Peyer's patch (tissue), 4 donors: ENCODE measurements at regions not wholly inside any gene's neighbourhood (a gene's known extent, or its start where the extent isn't known, plus 50 kb on each side); places are given as distances from the start of the nearest gene placed in this dataset.

Experiments
- POLR2A ChIP-seq, 2 donors: fragments of 450-650 bp; IDR thresholded peaks; one replicate each; pipeline ENCODE4 v1.5.1; 2017; ENCODE audit warnings: antibody characterized with exemption in 2 of 2, mild to moderate bottlenecking in 2 of 2, moderate library complexity in 2 of 2
- TF ChIP-seq, protein P1 (sequence below), 6 experiments: fragments of 450-650 bp in 4 of 6; fragments of 200-600 bp in 2 of 6; sonication (generic) in 1 of 6; IDR thresholded peaks; one replicate each; pipeline ENCODE4 v1.5.1; 2017 to 2019; ENCODE audit warnings: antibody characterized with exemption in 6 of 6, mild to moderate bottlenecking in 3 of 6, moderate library complexity in 1 of 6

GRCh38 chr15:95995375-95996168 lies 334.9 kb upstream of the NR2F2 start:
- no peak for TF ChIP-seq POLR2A (IDR thresholded peaks at IDR 0.05)
- TF ChIP-seq, protein P1, sequence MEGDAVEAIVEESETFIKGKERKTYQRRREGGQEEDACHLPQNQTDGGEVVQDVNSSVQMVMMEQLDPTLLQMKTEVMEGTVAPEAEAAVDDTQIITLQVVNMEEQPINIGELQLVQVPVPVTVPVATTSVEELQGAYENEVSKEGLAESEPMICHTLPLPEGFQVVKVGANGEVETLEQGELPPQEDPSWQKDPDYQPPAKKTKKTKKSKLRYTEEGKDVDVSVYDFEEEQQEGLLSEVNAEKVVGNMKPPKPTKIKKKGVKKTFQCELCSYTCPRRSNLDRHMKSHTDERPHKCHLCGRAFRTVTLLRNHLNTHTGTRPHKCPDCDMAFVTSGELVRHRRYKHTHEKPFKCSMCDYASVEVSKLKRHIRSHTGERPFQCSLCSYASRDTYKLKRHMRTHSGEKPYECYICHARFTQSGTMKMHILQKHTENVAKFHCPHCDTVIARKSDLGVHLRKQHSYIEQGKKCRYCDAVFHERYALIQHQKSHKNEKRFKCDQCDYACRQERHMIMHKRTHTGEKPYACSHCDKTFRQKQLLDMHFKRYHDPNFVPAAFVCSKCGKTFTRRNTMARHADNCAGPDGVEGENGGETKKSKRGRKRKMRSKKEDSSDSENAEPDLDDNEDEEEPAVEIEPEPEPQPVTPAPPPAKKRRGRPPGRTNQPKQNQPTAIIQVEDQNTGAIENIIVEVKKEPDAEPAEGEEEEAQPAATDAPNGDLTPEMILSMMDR (IDR thresholded peaks at IDR 0.05), result no peak
